SJSA1 (cell line): ENCODE measurements at regions not wholly inside any gene's neighbourhood (a gene's known extent, or its start where the extent isn't known, plus 50 kb on each side); places are given as distances from the start of the nearest gene placed in this dataset.

Experiments used
- DNase-seq, 2 experiments: peaks; one replicate each; pipeline ENCODE4 v3.0.0-alpha.2; 2015 to 2020; ENCODE audit warnings: low spot score in 2 of 2, low read depth in 1 of 2
- H3K27ac ChIP-seq: fragments of 250-450 bp; sonication (Bioruptor Pico); 2 replicates; pipeline ENCODE4 v1.5.1; 2020; ENCODE audit warnings: mild to moderate bottlenecking, moderate library complexity
- H3K27me3 ChIP-seq: fragments of 250-450 bp; sonication (Bioruptor Pico); replicated peaks from 2 replicates; pipeline ENCODE4 v1.5.1; 2020; ENCODE audit warnings: mild to moderate bottlenecking, moderate library complexity
- H3K36me3 ChIP-seq: fragments of 250-450 bp; sonication (Bioruptor Pico); 2 replicates; pipeline ENCODE4 v1.5.1; 2020; ENCODE audit warnings: mild to moderate bottlenecking
- H3K4me1 ChIP-seq: fragments of 250-450 bp; sonication (Bioruptor Pico); replicated peaks from 2 replicates; pipeline ENCODE4 v1.6.1; 2021; ENCODE audit warnings: mild to moderate bottlenecking
- H3K4me3 ChIP-seq: fragments of 250-450 bp; sonication (Bioruptor Pico); 2 replicates; pipeline ENCODE4 v1.5.1; 2020; ENCODE audit warnings: mild to moderate bottlenecking
- H3K9me3 ChIP-seq: fragments of 250-450 bp; sonication (Bioruptor Pico); replicated peaks from 2 replicates; pipeline ENCODE4 v1.5.1; 2020; ENCODE audit warnings: mild to moderate bottlenecking

DNA sequence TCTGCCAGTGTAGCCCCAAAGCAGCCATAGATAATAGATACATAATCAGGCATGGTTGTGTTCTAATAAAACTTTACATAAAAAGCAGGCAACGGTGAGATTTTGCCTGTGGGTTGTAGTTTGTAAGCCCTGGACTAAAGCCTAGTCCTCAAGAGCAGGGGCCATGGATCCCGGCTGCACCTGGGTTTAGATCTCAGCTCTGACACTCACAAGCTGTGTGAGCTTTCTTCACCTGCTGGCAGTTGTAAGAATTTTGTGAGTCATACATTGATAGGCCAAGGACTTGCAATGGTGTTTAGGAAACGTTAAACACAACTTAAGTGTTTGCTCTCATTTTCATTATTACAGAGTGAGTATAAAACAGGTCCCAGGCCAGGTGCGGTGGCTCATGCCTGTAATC lies 395.8 kb upstream of the TBX3 start:
- DNase-seq = no peak
- no peaks in the 10 kb centered on the region for H3K4me1 ChIP-seq
- no peak overlapping the region for H3K4me3 ChIP-seq
- H3K36me3 ChIP-seq = no peaks in the 10 kb centered on the region
- H3K9me3 ChIP-seq = no peaks in the 10 kb centered on the region
- no peak overlapping the region for H3K27ac ChIP-seq
- no peaks in the 10 kb centered on the region for H3K27me3 ChIP-seq

DNA sequence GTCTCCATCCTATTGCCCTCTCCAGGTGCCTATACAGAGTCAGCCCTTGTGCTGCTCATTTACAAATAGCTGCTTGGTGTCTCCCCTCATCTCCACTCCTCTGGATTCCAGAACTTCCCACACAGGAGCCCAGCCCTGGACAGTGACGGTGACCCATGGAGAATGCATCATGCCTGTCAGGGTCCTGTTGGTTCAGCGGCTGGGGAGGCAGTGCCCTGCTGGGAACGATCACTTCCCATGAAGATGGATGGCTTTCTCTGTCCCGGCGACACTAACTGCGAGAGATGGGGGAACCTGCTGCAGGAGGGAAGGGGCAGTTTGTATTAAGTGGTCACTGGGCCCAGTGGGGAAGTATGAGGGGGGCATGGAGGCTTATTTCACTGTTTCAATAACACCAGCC lies 395.0 kb upstream of the TBX3 start:
- Histone ChIP-seq H3K4me3 (no peak overlapping the region), H3K4me1 (no peaks in the 10 kb centered on the region), H3K27ac (no peak overlapping the region), H3K36me3 (no peaks in the 10 kb centered on the region), H3K27me3 (no peaks in the 10 kb centered on the region), H3K9me3 (no peaks in the 10 kb centered on the region)
- no peak for DNase-seq

DNA sequence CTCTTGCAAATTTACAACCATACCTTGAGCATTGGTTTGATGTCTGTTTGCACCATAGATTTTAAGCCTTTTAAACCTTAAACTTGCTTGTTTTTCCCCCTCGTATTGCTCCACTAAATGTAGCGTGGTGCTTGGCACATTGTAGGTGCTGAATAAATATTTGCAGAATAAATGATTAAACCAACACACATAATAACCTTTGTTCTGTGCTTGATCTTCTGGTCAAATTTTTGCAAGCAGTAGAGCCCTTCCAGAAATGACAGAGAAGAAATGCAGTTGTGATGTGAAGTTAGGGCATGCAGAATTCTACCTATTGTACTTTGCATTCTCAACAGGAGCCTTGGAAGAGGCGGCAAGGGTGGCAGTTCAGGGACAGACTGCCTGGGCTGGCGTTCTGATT lies 394.4 kb upstream of the TBX3 start:
- Histone ChIP-seq H3K27ac (no peak overlapping the region), H3K9me3 (no peaks in the 10 kb centered on the region), H3K4me3 (no peak overlapping the region), H3K36me3 (no peaks in the 10 kb centered on the region), H3K27me3 (no peaks in the 10 kb centered on the region), H3K4me1 (no peaks in the 10 kb centered on the region)
- no peak for DNase-seq

DNA sequence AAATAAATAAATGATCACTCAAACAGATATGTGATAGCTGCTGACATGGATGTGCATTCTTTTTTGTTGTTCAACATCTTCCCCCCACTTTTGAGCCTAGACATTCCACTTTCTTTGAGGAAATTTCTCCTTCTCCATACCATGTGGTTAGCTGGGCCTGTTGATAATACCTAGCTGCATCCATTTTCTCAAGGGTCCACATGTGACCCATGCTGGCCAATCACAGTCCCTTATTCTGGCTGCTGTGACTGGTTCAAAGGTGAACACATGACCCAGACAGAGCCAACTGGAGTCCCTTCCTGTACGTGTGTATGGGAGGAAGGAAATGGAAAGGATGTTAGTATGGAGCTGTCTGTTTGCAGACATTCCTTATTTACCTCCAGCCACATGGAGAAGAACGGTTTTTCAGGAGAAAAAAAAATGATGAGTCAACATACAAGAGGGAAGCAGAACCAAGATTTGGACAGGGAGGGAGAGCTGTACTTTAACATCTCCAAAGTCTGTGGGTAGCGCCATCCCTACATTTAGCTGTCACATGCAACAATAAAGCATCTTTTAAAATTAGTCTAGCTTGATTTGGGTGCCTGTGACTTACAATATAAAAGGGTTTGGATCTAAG lies 391.7 kb upstream of the TBX3 start:
- no peaks in the 10 kb centered on the region for H3K36me3 ChIP-seq
- H3K27ac ChIP-seq = no peak overlapping the region
- no peak for DNase-seq
- H3K4me3 ChIP-seq = no peak overlapping the region
- no peaks in the 10 kb centered on the region for H3K9me3 ChIP-seq
- no peaks in the 10 kb centered on the region for H3K27me3 ChIP-seq
- H3K4me1 ChIP-seq = no peaks in the 10 kb centered on the region

DNA sequence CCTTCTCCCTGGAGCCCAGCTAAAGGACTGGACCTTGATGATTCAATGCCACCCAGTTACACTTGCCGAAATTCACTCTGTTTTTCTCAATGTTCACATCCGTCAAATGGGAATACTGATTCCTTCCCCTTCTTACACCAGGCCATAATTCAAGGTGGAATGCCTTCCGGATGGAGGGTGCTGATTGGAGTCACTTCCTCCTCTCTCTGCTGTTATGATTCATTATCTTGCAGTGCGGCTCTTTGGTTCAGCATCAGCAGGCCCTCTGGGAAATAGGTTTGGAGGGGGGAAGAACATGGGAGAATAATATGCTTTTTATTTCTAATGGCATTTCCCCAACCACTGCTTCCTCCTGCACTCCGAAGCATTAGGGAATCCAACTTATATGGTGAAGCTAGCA lies 390.6 kb upstream of the TBX3 start:
- H3K4me1 ChIP-seq = no peaks in the 10 kb centered on the region
- DNase-seq = no peak
- no peaks in the 10 kb centered on the region for H3K36me3 ChIP-seq
- H3K27me3 ChIP-seq = no peaks in the 10 kb centered on the region
- H3K9me3 ChIP-seq = no peaks in the 10 kb centered on the region
- no peak overlapping the region for H3K27ac ChIP-seq
- H3K4me3 ChIP-seq = no peak overlapping the region

DNA sequence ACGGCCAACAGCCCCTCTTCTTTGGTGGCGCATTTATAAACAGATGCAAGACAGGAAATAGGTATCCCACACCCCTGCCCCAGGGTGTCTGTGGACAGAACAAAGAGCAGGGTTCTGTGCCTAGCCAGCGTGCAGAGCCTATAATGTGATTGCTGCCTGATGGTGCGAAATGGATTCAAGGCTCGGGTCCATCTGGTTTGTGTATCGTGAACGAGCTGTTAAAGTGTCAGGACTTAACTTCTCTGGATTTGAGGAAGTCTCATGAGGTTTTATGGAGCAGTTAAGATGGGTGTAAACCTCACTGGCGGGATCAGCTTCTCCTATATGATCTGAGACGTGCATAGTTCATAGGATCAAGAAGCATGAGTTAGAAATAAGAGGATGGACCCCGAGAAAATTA lies 388.7 kb upstream of the TBX3 start:
- DNase-seq = no peak

DNA sequence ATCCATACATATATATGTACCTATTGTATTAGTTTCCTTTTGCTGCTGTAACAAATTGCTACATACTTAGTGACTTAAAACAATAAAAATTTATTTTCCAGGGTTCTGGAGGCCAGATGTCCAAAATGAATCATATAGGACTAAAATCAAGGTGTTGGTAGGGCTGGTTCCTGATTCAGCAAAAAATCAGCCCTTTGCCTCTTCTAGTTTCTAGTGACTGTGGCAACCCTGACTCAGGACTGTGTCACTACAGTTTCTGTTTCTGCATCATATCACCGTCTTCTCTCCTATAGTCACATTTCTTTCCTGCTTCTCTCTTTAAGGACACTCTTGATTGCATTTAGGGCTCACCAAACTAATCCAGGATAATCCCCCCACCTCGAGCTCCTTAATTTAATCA lies 386.3 kb upstream of the TBX3 start:
- Histone ChIP-seq H3K36me3 (no peaks in the 10 kb centered on the region), H3K27me3 (no peaks in the 10 kb centered on the region), H3K27ac (no peak overlapping the region), H3K4me1 (no peaks in the 10 kb centered on the region), H3K9me3 (no peaks in the 10 kb centered on the region), H3K4me3 (no peak overlapping the region)
- DNase-seq = no peak

More for the DNA sequence above, 388.7 kb upstream of the TBX3 start:
- Histone ChIP-seq H3K36me3 (no peaks in the 10 kb centered on the region), H3K4me1 (no peaks in the 10 kb centered on the region), H3K27ac (no peak overlapping the region), H3K4me3 (no peak overlapping the region), H3K9me3 (no peaks in the 10 kb centered on the region), H3K27me3 (no peaks in the 10 kb centered on the region)

DNA sequence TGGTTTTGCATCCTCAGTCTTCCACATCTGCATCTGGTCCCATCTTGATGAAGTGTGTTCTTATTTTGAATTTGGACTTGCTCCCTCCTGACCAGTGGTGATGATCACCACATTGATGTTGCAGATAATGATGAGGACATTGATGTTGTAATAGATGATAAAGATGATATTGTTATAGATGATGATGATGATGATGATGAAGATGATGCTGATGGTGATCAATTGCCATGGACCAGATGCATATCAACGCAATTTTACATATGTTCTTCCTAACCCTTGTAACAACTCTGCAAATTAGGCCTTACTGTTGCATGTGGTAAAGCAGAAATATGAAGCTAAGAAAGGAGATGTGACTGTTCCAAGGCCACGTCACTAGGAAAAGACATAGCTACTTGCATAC lies 380.3 kb upstream of the TBX3 start:
- H3K4me3 ChIP-seq = no peak overlapping the region
- no peaks in the 10 kb centered on the region for H3K27me3 ChIP-seq
- H3K36me3 ChIP-seq = no peaks in the 10 kb centered on the region
- no peaks in the 10 kb centered on the region for H3K4me1 ChIP-seq
- no peak for DNase-seq
- no peak overlapping the region for H3K27ac ChIP-seq
- H3K9me3 ChIP-seq = no peaks in the 10 kb centered on the region

DNA sequence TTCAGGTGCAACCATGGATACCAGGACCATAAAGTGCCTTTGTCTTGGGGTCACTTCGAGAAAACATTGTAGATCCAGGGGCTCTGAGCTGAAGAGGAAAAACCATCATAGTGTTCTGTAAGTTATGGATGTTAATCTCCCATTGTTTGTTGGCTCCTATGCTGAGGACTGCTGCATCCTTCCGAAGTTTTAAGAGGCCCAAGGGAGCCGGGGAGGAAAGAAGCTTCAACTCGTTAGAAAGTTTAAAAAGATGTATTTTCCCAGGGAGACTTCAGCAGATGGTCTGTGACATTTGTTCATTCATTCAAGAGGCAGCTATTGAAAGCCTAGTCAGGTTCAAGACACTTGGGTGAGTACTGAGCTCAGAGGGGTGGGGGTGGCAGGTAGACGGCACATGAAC lies 378.8 kb upstream of the TBX3 start:
- Histone ChIP-seq H3K4me3 (no peak overlapping the region), H3K27me3 (no peaks in the 10 kb centered on the region), H3K4me1 (no peaks in the 10 kb centered on the region), H3K27ac (no peak overlapping the region), H3K36me3 (no peaks in the 10 kb centered on the region), H3K9me3 (no peaks in the 10 kb centered on the region)
- DNase-seq = no peak

DNA sequence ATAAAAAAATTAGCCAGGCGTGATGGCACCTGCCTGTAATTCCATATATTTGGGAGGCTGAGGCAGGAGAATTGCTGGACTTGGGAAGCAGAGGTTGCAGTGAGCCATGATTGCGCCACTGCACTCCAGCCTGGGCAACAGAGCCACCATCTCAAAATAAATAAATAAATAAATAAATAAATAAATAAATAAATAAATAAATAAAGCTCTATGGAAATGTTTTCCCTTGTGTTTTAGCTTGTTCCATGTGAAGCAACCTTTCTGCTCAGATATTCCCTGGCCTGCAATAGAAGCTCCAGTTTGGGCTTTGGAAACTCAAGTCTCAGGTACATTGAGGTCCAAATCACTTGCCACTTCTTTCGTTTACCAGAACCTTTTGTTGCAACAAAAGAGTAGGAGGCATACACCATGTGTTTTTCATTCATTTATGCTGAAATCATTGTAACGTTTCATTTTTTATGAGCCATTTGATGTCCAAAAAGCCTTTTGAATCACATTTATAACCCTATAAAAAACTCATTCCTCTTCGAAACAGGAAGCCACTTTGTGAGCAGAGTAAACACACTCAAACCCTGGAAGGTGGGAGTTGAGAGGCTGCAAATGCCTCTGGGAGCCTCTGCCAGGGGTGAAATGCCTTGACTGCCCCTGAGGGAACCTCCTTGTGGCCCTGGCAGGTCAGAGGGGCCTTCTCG lies 376.6 kb upstream of the TBX3 start:
- Histone ChIP-seq H3K4me3 (no peak overlapping the region), H3K36me3 (no peaks in the 10 kb centered on the region)
- no peak for DNase-seq

DNA sequence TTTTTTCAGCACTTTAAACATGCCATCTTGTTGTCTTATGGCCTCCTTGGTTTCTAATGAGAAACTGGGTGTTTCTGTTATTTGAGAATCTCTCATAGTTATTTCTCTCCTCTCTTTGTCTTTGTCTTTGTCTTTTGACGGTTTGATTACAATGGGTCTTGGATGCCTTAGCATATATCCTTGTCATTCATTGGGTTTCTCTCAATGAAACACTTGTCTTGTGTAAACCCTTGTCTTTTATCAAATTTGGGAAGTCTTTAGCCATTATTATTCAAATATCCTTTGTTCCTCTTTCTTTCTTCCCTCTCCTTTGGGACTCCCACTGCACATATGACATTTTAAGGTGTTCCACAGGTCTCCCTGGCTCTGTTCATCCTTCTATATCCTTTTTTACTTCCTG lies 373.5 kb upstream of the TBX3 start:
- no peak for DNase-seq
- H3K27me3 ChIP-seq = no peaks in the 10 kb centered on the region

More for the DNA sequence above, 376.6 kb upstream of the TBX3 start:
- no peaks in the 10 kb centered on the region for H3K27me3 ChIP-seq
- no peaks in the 10 kb centered on the region for H3K9me3 ChIP-seq
- H3K4me1 ChIP-seq = no peaks in the 10 kb centered on the region
- H3K27ac ChIP-seq = no peak overlapping the region

DNA sequence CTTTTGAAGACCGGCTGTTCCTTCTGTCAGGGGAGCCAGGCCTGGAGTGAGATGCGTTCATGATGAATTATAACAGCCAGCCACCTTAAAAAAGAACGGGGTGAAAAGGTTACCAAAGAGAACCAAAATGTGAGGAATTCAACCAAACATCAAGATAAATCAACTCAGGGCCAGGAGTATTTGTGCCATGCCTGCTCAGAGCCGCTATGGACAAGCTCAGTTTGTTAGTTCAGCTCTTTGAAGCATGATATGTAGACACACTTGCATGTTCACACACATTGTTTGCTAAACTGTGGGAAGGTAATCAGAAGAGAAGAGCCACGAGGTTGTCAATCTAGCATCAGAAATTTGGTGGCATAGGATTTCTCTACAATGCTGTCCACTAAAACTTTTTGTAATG lies 367.4 kb upstream of the TBX3 start:
- Histone ChIP-seq H3K4me3 (no peak overlapping the region), H3K27me3 (no peaks in the 10 kb centered on the region; the same call in 1 of the 2 replicates), H3K9me3 (no peaks in the 10 kb centered on the region), H3K36me3 (no peaks in the 10 kb centered on the region), H3K4me1 (no peaks in the 10 kb centered on the region), H3K27ac (no peak overlapping the region)
- DNase-seq = no peak

More for the DNA sequence above, 373.5 kb upstream of the TBX3 start:
- Histone ChIP-seq H3K36me3 (no peaks in the 10 kb centered on the region), H3K27ac (no peak overlapping the region), H3K4me3 (no peak overlapping the region), H3K4me1 (no peaks in the 10 kb centered on the region), H3K9me3 (no peaks in the 10 kb centered on the region)

DNA sequence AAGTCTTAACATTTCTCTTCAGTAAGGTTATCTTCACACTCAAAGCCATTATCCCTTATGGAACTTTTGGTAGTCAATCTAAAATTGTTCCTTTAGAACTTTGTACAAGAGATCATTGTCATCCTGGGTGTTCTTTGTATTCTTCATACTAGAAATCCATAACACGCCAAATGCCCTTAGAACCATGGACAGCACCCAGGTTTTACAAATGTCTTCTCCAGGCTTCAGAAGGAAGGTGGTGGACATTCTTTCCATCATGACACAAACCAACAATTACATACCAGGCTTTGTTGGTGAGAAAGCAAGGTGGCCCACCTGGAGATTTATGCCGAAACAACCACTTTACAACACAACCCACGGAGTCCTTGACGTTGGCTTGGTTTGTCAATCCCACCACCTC lies 365.6 kb upstream of the TBX3 start:
- Histone ChIP-seq H3K9me3 (no peaks in the 10 kb centered on the region), H3K4me3 (no peak overlapping the region), H3K4me1 (no peaks in the 10 kb centered on the region), H3K27ac (no peak overlapping the region), H3K36me3 (no peaks in the 10 kb centered on the region), H3K27me3 (no peaks in the 10 kb centered on the region; the same call in 1 of the 2 replicates)
- no peak for DNase-seq

DNA sequence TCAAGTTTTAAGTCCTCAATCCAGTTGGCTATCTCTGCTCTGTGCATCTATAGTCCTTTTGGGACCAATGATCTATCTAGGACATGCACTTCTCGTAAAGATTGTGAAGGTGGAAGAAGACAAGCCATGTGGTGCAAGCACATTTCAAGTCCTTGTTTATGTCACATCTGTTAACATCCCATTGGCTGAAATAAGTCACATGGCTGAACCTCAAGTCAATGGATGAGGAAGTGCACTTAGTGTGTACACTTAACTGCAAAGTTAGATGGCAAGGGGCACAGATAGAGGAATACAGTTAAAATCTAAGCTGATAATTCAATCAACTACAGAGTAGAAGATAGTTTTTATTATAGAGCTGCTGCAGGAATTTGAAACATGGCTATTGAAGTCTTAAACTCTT lies 362.8 kb upstream of the TBX3 start:
- Histone ChIP-seq H3K4me1 (no peaks in the 10 kb centered on the region), H3K27ac (no peak overlapping the region), H3K36me3 (no peaks in the 10 kb centered on the region), H3K27me3 (no peaks in the 10 kb centered on the region), H3K4me3 (no peak overlapping the region), H3K9me3 (peaks cover 3% of the 10 kb centered on the region; the same call in 1 of the 2 replicates)
- no peak for DNase-seq

DNA sequence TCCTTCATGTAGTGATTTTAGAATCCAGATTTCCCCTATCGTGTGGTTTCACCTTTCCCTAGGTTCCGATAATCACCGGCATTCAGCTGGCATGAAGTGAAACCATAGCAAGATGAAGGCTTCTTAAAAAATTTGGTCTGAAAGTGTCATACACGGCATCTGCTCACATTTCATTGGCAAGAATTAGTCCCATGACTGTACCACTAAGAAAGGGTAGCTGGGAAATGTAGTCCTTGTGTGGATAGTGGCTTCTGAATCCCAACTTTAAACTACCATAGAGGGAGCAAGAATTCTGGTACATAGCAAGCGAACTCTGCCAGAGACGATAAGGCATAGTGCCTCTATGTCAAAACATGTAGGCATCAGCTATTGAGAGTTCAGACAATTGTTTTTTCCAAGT lies 360.1 kb upstream of the TBX3 start:
- H3K4me1 ChIP-seq = no peaks in the 10 kb centered on the region
- H3K9me3 ChIP-seq = peaks cover 3% of the 10 kb centered on the region; the same call in 1 of the 2 replicates
- H3K27ac ChIP-seq = no peak overlapping the region
- DNase-seq = no peak
- H3K4me3 ChIP-seq = no peak overlapping the region
- H3K36me3 ChIP-seq = no peaks in the 10 kb centered on the region
- no peaks in the 10 kb centered on the region for H3K27me3 ChIP-seq
